HepG2 (cell line): ENCODE measurements at regions not wholly inside any gene's neighbourhood (a gene's known extent, or its start where the extent isn't known, plus 50 kb on each side); places are given as distances from the start of the nearest gene placed in this dataset.

Experiments
- BCL6 ChIP-seq: IDR thresholded peaks from 2 replicates; pipeline ENCODE4 v1.6.1; 2016; ENCODE audit warnings: missing genetic modification reagents, missing compliant biosample characterization
- EP300 ChIP-seq, 3 experiments: sonication (generic) in 1 of 3; formaldehyde crosslinking in 1 of 3; IDR thresholded peaks; 2 replicates each; pipeline versions ENCODE4 v1.5.1 to v1.6.1; 2011 to 2020; ENCODE audit warnings: low read depth in 2 of 3, low read length in 2 of 3, borderline replicate concordance in 1 of 3, improper control_type of control experiment in 1 of 3, mild to moderate bottlenecking in 1 of 3, missing genetic modification reagents in 1 of 3, moderate library complexity in 1 of 3
- FOSL2 ChIP-seq: sonication (generic); formaldehyde crosslinking; IDR thresholded peaks from 2 replicates; pipeline ENCODE4 v1.4.0; 2020; ENCODE audit warnings: missing genetic modification reagents
- HDAC1 ChIP-seq: sonication (generic); formaldehyde crosslinking; IDR thresholded peaks from 2 replicates; pipeline ENCODE4 v1.5.1; 2020; ENCODE audit warnings: mild to moderate bottlenecking, missing genetic modification reagents
- HNF4A ChIP-seq: sonication (generic); formaldehyde crosslinking; IDR thresholded peaks from 2 replicates; pipeline ENCODE4 v1.4.0; 2020; ENCODE audit warnings: missing genetic modification reagents
- IRF2 ChIP-seq: IDR thresholded peaks from 2 replicates; pipeline ENCODE4 v1.6.1; 2018; ENCODE audit warnings: missing genetic modification reagents, missing compliant biosample characterization
- KDM2A ChIP-seq: sonication (generic); formaldehyde crosslinking; IDR thresholded peaks from 2 replicates; pipeline ENCODE4 v1.4.0; 2020; ENCODE audit warnings: low read depth, missing genetic modification reagents, borderline replicate concordance
- KDM6A ChIP-seq: IDR thresholded peaks from 2 replicates; pipeline ENCODE4 v1.6.1; 2016; ENCODE audit warnings: low read depth
- NCOA2 ChIP-seq: sonication (generic); formaldehyde crosslinking; IDR thresholded peaks from 2 replicates; pipeline ENCODE4 v1.8.0; 2022; ENCODE audit warnings: inconsistent platforms
- REPIN1 ChIP-seq: sonication (generic); formaldehyde crosslinking; IDR thresholded peaks from 2 replicates; pipeline ENCODE4 v1.8.0; 2022; ENCODE audit warnings: missing genetic modification reagents, low read depth, mild to moderate bottlenecking, borderline replicate concordance
- SOX6 ChIP-seq, 2 experiments: fragments of 450-650 bp in 1 of 2; sonication (generic) in 1 of 2; formaldehyde crosslinking in 1 of 2; IDR thresholded peaks; 2 replicates each; pipeline versions ENCODE4 v1.4.0 to v1.6.1; 2017 to 2020; ENCODE audit warnings: antibody characterized with exemption in 1 of 2, mild to moderate bottlenecking in 1 of 2, missing genetic modification reagents in 1 of 2
- ZNF431 ChIP-seq: sonication (generic); formaldehyde crosslinking; IDR thresholded peaks from 2 replicates; pipeline ENCODE4 v1.9.0; 2022; ENCODE audit warnings: missing genetic modification reagents, low read depth, mild to moderate bottlenecking, borderline replicate concordance
- ZNF614 ChIP-seq: IDR thresholded peaks from 2 replicates; pipeline ENCODE4 v1.6.1; 2018; ENCODE audit warnings: missing biosample characterization, missing genetic modification reagents, inconsistent platforms, borderline replicate concordance
- TF ChIP-seq, protein P1 (sequence below): sonication (generic); formaldehyde crosslinking; IDR thresholded peaks from 2 replicates; pipeline ENCODE4 v1.5.0; 2020; ENCODE audit warnings: mild to moderate bottlenecking, low read depth, missing genetic modification reagents, borderline replicate concordance
- TF ChIP-seq, protein P2 (sequence below), 2 experiments: sonication (generic) in 1 of 2; formaldehyde crosslinking in 1 of 2; IDR thresholded peaks; 2 replicates each; pipeline versions ENCODE4 v1.6.1 to v1.9.0; 2014 to 2022; ENCODE audit warnings: antibody characterized with exemption in 1 of 2, borderline replicate concordance in 1 of 2, inconsistent platforms in 1 of 2, low read depth in 1 of 2, missing genetic modification reagents in 1 of 2
- TF ChIP-seq, protein P3 (sequence below): sonication (generic); formaldehyde crosslinking; IDR thresholded peaks from 2 replicates; pipeline ENCODE4 v1.4.0; 2020; ENCODE audit warnings: missing genetic modification reagents
- TF ChIP-seq, protein P4 (sequence below): IDR thresholded peaks from 2 replicates; pipeline ENCODE4 v1.6.1; 2018; ENCODE audit warnings: missing genetic modification reagents, mild to moderate bottlenecking, missing compliant biosample characterization
- TF ChIP-seq, protein P5 (sequence below): sonication (generic); formaldehyde crosslinking; IDR thresholded peaks from 2 replicates; pipeline ENCODE4 v1.5.0; 2020; ENCODE audit warnings: missing genetic modification reagents

DNA sequence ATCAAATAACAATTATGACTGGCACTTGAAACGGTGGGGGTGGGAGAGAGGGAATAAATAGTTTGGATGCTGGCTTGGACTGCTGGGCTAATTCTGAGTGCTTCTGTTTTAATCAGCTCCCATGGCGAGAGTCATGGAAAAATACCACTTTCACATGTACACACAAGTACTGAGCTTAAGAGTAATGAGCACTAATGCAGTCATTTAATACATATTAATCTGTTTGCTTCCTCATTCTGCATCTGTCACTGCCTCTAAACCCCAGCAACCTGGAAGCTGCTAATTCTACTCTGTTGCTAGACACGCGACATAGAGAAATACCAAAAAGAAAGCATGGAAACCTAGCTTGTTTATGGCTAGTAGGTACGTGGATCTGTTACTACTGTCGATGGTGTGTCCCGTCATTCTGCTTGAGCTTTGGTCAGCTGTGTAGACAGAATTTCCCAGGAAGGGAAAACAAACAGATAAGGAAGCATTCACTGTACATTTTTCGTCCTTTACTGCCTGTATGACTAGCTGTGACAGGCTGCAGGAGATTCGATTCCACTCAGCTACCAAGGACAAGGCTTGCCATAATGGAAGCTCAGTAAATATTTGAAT, 238.8 kb downstream of the BAMBI start (continued):
- TF ChIP-seq SOX6 (IDR thresholded peaks at IDR 0.05) (no peak), SOX6 (CRISPR knock-in tag; IDR thresholded peaks at IDR 0.05) (peak; percentile 60; the same call in 1 of the 2 replicates), FOSL2 (CRISPR knock-in tag) (peak; percentile 51), KDM6A (CRISPR knock-in tag) (peak; percentile 67), KDM2A (CRISPR knock-in tag) (0 out of 2 replicates have a peak, but pooled peaks have one; percentile 30), EP300 (IDR thresholded peaks at IDR 0.05; ENCODE audit: low read depth in 2 of 2, low read length in 2 of 2) (peak in 1 of 2 experiments; percentile 46; a peak in 1 of 4 replicates), EP300 (CRISPR knock-in tag; IDR thresholded peaks at IDR 0.05; ENCODE audit: borderline replicate concordance) (peak; percentile 23; the same call in 1 of the 2 replicates), BCL6 (CRISPR knock-in tag) (peak; percentile 66), ZNF614 (CRISPR knock-in tag) (peak; percentile 86; the same call in 1 of the 2 replicates), REPIN1 (CRISPR knock-in tag) (peak; percentile 33; the same call in 1 of the 2 replicates), HNF4A (peak; percentile 79), NCOA2 (CRISPR knock-in tag) (peak; percentile 73), ZNF431 (CRISPR knock-in tag) (no peak), IRF2 (peak; percentile 53; the same call in 1 of the 2 replicates), HDAC1 (CRISPR knock-in tag) (peak; percentile 63; the same call in 1 of the 2 replicates)
- TF ChIP-seq, protein P1, sequence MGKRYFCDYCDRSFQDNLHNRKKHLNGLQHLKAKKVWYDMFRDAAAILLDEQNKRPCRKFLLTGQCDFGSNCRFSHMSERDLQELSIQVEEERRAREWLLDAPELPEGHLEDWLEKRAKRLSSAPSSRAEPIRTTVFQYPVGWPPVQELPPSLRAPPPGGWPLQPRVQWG = no peak
- TF ChIP-seq, protein P2, sequence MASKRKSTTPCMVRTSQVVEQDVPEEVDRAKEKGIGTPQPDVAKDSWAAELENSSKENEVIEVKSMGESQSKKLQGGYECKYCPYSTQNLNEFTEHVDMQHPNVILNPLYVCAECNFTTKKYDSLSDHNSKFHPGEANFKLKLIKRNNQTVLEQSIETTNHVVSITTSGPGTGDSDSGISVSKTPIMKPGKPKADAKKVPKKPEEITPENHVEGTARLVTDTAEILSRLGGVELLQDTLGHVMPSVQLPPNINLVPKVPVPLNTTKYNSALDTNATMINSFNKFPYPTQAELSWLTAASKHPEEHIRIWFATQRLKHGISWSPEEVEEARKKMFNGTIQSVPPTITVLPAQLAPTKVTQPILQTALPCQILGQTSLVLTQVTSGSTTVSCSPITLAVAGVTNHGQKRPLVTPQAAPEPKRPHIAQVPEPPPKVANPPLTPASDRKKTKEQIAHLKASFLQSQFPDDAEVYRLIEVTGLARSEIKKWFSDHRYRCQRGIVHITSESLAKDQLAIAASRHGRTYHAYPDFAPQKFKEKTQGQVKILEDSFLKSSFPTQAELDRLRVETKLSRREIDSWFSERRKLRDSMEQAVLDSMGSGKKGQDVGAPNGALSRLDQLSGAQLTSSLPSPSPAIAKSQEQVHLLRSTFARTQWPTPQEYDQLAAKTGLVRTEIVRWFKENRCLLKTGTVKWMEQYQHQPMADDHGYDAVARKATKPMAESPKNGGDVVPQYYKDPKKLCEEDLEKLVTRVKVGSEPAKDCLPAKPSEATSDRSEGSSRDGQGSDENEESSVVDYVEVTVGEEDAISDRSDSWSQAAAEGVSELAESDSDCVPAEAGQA (IDR thresholded peaks at IDR 0.05; ENCODE audit: low read depth) = peak; percentile 47; the same call in 1 of the 2 replicates
- TF ChIP-seq, protein P2 (CRISPR knock-in tag; IDR thresholded peaks at IDR 0.05; ENCODE audit: borderline replicate concordance) = no peak
- TF ChIP-seq, protein P3, sequence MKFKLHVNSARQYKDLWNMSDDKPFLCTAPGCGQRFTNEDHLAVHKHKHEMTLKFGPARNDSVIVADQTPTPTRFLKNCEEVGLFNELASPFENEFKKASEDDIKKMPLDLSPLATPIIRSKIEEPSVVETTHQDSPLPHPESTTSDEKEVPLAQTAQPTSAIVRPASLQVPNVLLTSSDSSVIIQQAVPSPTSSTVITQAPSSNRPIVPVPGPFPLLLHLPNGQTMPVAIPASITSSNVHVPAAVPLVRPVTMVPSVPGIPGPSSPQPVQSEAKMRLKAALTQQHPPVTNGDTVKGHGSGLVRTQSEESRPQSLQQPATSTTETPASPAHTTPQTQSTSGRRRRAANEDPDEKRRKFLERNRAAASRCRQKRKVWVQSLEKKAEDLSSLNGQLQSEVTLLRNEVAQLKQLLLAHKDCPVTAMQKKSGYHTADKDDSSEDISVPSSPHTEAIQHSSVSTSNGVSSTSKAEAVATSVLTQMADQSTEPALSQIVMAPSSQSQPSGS = peak; percentile 55; the same call in 1 of the 2 replicates
- TF ChIP-seq, protein P4, sequence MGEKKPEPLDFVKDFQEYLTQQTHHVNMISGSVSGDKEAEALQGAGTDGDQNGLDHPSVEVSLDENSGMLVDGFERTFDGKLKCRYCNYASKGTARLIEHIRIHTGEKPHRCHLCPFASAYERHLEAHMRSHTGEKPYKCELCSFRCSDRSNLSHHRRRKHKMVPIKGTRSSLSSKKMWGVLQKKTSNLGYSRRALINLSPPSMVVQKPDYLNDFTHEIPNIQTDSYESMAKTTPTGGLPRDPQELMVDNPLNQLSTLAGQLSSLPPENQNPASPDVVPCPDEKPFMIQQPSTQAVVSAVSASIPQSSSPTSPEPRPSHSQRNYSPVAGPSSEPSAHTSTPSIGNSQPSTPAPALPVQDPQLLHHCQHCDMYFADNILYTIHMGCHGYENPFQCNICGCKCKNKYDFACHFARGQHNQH (CRISPR knock-in tag) = peak; percentile 38; the same call in 1 of the 2 replicates
- TF ChIP-seq, protein P5, sequence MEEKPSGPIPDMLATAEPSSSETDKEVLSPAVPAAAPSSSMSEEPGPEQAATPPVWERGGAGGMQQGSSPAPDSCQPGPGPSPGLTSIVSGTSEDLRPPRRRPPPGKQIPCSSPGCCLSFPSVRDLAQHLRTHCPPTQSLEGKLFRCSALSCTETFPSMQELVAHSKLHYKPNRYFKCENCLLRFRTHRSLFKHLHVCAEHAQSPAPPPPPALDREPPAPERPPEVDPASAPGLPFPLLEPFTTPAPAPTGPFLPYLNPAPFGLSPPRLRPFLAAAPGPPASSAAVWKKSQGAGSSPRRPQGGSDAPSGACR = no peak
